COLO829 (cell line): ENCODE measurements at regions not wholly inside any gene's neighbourhood (a gene's known extent, or its start where the extent isn't known, plus 50 kb on each side); places are given as distances from the start of the nearest gene placed in this dataset.
"Not testable (repeated sequence)": the region's sequence is repeated elsewhere in the genome, so short reads cannot be mapped to it uniquely, and the experiment has no call there.

Experiments used
- DNase-seq: peaks from one replicate; pipeline ENCODE4 v3.0.0; 2012; ENCODE audit warnings: low spot score

- DNase-seq, result no peak
Measured at GRCh38 chr10:63675171-63675570, 154.0 kb downstream of the REEP3 start.

GRCh38 chr10:63677001-63677400 is 155.8 kb downstream of the REEP3 start:
- DNase-seq, result no peak

GRCh38 chr10:63680545-63680944 is 159.3 kb downstream of the REEP3 start:
- not testable (repeated sequence) for DNase-seq

GRCh38 chr10:63681993-63682697 is 160.9 kb downstream of the REEP3 start:
- peak; percentile 16 for DNase-seq

- DNase-seq, result not testable (repeated sequence)
Measured at GRCh38 chr10:63682698-63683052, 161.5 kb downstream of the REEP3 start.

- no peak for DNase-seq
Measured at GRCh38 chr10:63683223-63683622, 162.0 kb downstream of the REEP3 start.

GRCh38 chr10:63683686-63684085 is 162.5 kb downstream of the REEP3 start:
- no peak for DNase-seq

- DNase-seq, result no peak
Measured at GRCh38 chr10:63684257-63684936, 163.2 kb downstream of the REEP3 start.

- DNase-seq, result no peak
Measured at GRCh38 chr10:63689768-63690167, 168.6 kb downstream of the REEP3 start.

GRCh38 chr10:63692220-63692896 is 171.2 kb downstream of the REEP3 start:
- no peak for DNase-seq

GRCh38 chr10:63693021-63693420 is 171.8 kb downstream of the REEP3 start:
- not testable (repeated sequence) for DNase-seq

GRCh38 chr10:63696205-63696604 is 175.0 kb downstream of the REEP3 start:
- no peak for DNase-seq

GRCh38 chr10:63697956-63698786 is 177.0 kb downstream of the REEP3 start:
- DNase-seq, result no peak

GRCh38 chr10:63698787-63699150 is 177.6 kb downstream of the REEP3 start:
- no peak for DNase-seq

- peak; percentile 73 for DNase-seq
Measured at GRCh38 chr10:63699785-63700613, 178.8 kb downstream of the REEP3 start.

GRCh38 chr10:63700631-63701156 is 179.5 kb downstream of the REEP3 start:
- DNase-seq, result peak; percentile 30

- no peak for DNase-seq
Measured at GRCh38 chr10:63702092-63702491, 180.9 kb downstream of the REEP3 start.

- no peak for DNase-seq
Measured at GRCh38 chr10:63703113-63703670, 182.0 kb downstream of the REEP3 start.

- no peak for DNase-seq
Measured at GRCh38 chr10:63703740-63704345, 182.6 kb downstream of the REEP3 start.

- DNase-seq, result peak; percentile 73
Measured at GRCh38 chr10:63707254-63707910, 186.2 kb downstream of the REEP3 start.
